HG02884 (cell line): ENCODE measurements at regions not wholly inside any gene's neighbourhood (a gene's known extent, or its start where the extent isn't known, plus 50 kb on each side); places are given as distances from the start of the nearest gene placed in this dataset.

Source experiments
- ATAC-seq: cut with Tn5 transposase; IDR thresholded peaks from one replicate; pipeline ENCODE4 v1.9.1; 2021; ENCODE audit warnings: mild to moderate bottlenecking, moderate library complexity; ENCODE audit not compliant: unreplicated experiment

- ATAC-seq: no peak
These were observed 55.2 kb downstream of the TTC32 start for GRCh38 chr2:19846567-19846966.

- no peak for ATAC-seq
These were observed 55.8 kb downstream of the TTC32 start for GRCh38 chr2:19846030-19846429.

GRCh38 chr2:19845323-19845920 lies 56.4 kb downstream of the TTC32 start:
- ATAC-seq: no peak

- no peak for ATAC-seq
These were observed 57.0 kb downstream of the TTC32 start for GRCh38 chr2:19844750-19845149.

- ATAC-seq: no peak
These were observed 57.7 kb downstream of the TTC32 start for GRCh38 chr2:19843992-19844515.

GRCh38 chr2:19841918-19842693 lies 59.7 kb downstream of the TTC32 start:
- no peak for ATAC-seq

GRCh38 chr2:19839438-19839837 lies 62.3 kb downstream of the TTC32 start:
- ATAC-seq: no peak

GRCh38 chr2:19838616-19839015 lies 63.2 kb downstream of the TTC32 start:
- no peak for ATAC-seq

GRCh38 chr2:19837235-19837766 lies 64.5 kb downstream of the TTC32 start:
- ATAC-seq: no peak

- no peak for ATAC-seq
These were observed 66.0 kb downstream of the TTC32 start for GRCh38 chr2:19835781-19836281.

- no peak for ATAC-seq
These were observed 67.8 kb downstream of the TTC32 start for GRCh38 chr2:19833978-19834377.

- no peak for ATAC-seq
These were observed 72.1 kb downstream of the TTC32 start for GRCh38 chr2:19829672-19830071.

GRCh38 chr2:19826874-19827273 lies 74.9 kb downstream of the TTC32 start:
- ATAC-seq: no peak

- ATAC-seq: no peak
These were observed 78.3 kb downstream of the TTC32 start for GRCh38 chr2:19823507-19823906.

- no peak for ATAC-seq
These were observed 82.4 kb downstream of the TTC32 start for GRCh38 chr2:19819097-19820065.

- ATAC-seq: no peak
These were observed 83.2 kb downstream of the TTC32 start for GRCh38 chr2:19818543-19818942.

GRCh38 chr2:19818039-19818438 lies 83.7 kb downstream of the TTC32 start:
- no peak for ATAC-seq

GRCh38 chr2:19815746-19816145 lies 86.0 kb downstream of the TTC32 start:
- no peak for ATAC-seq

GRCh38 chr2:19812166-19812565 lies 89.6 kb downstream of the TTC32 start:
- ATAC-seq: no peak

GRCh38 chr2:19811186-19811585 lies 90.6 kb downstream of the TTC32 start:
- no peak for ATAC-seq

- ATAC-seq: no peak
These were observed 91.1 kb downstream of the TTC32 start for GRCh38 chr2:19810637-19811036.
